Caco-2 (cell line): ENCODE measurements at regions not wholly inside any gene's neighbourhood (a gene's known extent, or its start where the extent isn't known, plus 50 kb on each side); places are given as distances from the start of the nearest gene placed in this dataset.

ENCODE experiments used
- BruUV-seq: library from RNA; stranded (reverse); fragments of 400-500 nt; replicated peaks from 2 replicates; lab custom pipeline; 2021; lab: Mats Ljungman, UMichigan
- CTCF ChIA-PET: fragments of 300-600 bp; sonication (Branson Sonifier 250); formaldehyde crosslinking; loops from one replicate; lab custom pipeline; 2022; ENCODE audit warnings: antibody characterized with exemption; lab: Charles Lee
- POLR2A ChIA-PET: fragments of 300-600 bp; sonication (Branson Sonifier 250); formaldehyde crosslinking; loops from one replicate; lab custom pipeline; 2022; ENCODE audit warnings: antibody characterized with exemption; lab: Charles Lee
- DNase-seq, 2 experiments: peaks; one replicate each; pipeline versions ENCODE4 v3.0.0 to v3.0.0-alpha.2; 2020 to 2022
- H3K27me3 ChIP-seq: replicated peaks from 2 replicates; pipeline ENCODE4 v1.6.0; 2011; ENCODE audit warnings: low read length; ENCODE audit not compliant: control insufficient read depth, insufficient read depth
- H3K36me3 ChIP-seq: 2 replicates; pipeline ENCODE4 v1.5.1; 2011; ENCODE audit warnings: low read length; ENCODE audit not compliant: control insufficient read depth, insufficient read depth
- H3K4me1 ChIP-seq: fragments of 250-450 bp; sonication (Bioruptor Pico); 2 replicates; pipeline ENCODE4 v1.5.1; 2020; ENCODE audit warnings: mild to moderate bottlenecking
- H3K4me3 ChIP-seq: 2 replicates; pipeline ENCODE4 v1.5.1; 2011; ENCODE audit warnings: low read depth, mild to moderate bottlenecking, control low read depth, low read length
- H3K9me3 ChIP-seq: fragments of 250-450 bp; sonication (Bioruptor Pico); 2 replicates; pipeline ENCODE4 v1.5.1; 2020; ENCODE audit warnings: mild to moderate bottlenecking, moderate library complexity
- H3K27ac Mint-ChIP-seq: one replicate; pipeline ENCODE4 v1.8.0; 2022; ENCODE audit warnings: mixed read lengths; ENCODE audit not compliant: unreplicated experiment
- H3K27me3 Mint-ChIP-seq: one replicate; pipeline ENCODE4 v1.8.0; 2022; ENCODE audit warnings: mixed read lengths; ENCODE audit not compliant: insufficient read depth, unreplicated experiment
- H3K36me3 Mint-ChIP-seq: one replicate; pipeline ENCODE4 v1.8.0; 2022; ENCODE audit warnings: mild to moderate bottlenecking, mixed read lengths; ENCODE audit not compliant: insufficient read depth, unreplicated experiment
- H3K4me1 Mint-ChIP-seq: one replicate; pipeline ENCODE4 v1.8.0; 2022; ENCODE audit warnings: low read depth, mixed read lengths; ENCODE audit not compliant: unreplicated experiment
- H3K4me3 Mint-ChIP-seq: one replicate; pipeline ENCODE4 v1.8.0; 2022; ENCODE audit warnings: mild to moderate bottlenecking, moderate library complexity, mixed read lengths; ENCODE audit not compliant: unreplicated experiment
- H3K9me3 Mint-ChIP-seq: one replicate; pipeline ENCODE4 v1.8.0; 2022; ENCODE audit warnings: mixed read lengths; ENCODE audit not compliant: unreplicated experiment
- intact Hi-C: fragments of 100-400 bp; cut with micrococcal nuclease; formaldehyde crosslinking; loops from one replicate; pipeline ENCODE4 v1.10.0; 2022; ENCODE audit not compliant: unreplicated experiment
- TF ChIP-seq, protein P1 (sequence below), 2 experiments: fragments of 200-600 bp in 1 of 2; IDR thresholded peaks; 1 replicate in 1 of 2; 2 replicates in 1 of 2; pipeline versions ENCODE4 v1.5.1 to v1.8.0; 2011 to 2022; ENCODE audit warnings: antibody characterized with exemption in 1 of 2, control low read depth in 1 of 2, inconsistent platforms in 1 of 2, low read depth in 1 of 2, low read length in 1 of 2, mild to moderate bottlenecking in 1 of 2, moderate library complexity in 1 of 2; ENCODE audit not compliant: insufficient read depth in 1 of 2, severe bottlenecking in 1 of 2, unreplicated experiment in 1 of 2

DNA sequence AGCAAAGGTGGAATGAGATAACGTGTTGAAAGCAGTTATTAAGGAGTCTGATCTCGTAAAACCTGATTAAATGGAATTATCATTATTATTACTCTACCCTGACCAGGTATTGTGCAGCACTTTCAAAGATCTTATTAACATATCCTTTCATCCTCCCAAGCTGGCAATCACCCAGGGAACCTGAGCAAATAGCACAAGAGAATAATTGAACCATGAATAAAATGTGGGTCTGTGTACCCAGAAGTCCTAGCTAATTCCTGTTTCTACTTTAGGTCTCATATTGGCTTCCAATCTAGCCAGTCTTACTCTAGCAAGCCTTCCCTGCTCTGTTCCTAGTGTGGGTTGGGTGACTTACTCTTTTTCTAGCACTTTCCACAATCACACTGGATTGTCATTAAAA, 162.2 kb upstream of the STK32A start:
- H3K4me3 Mint-ChIP-seq: no peak overlapping the region
- Histone ChIP-seq H3K9me3 (no peaks in the 10 kb centered on the region), H3K27me3 (no peaks in the 10 kb centered on the region), H3K4me1 (peaks cover 19% of the 10 kb centered on the region), H3K4me3 (no peak overlapping the region), H3K36me3 (no peaks in the 10 kb centered on the region)
- intact Hi-C loops: no loop called here
- DNase-seq: no peak
- peaks cover 8% of the 10 kb centered on the region for H3K36me3 Mint-ChIP-seq
- TF ChIP-seq, protein P1, sequence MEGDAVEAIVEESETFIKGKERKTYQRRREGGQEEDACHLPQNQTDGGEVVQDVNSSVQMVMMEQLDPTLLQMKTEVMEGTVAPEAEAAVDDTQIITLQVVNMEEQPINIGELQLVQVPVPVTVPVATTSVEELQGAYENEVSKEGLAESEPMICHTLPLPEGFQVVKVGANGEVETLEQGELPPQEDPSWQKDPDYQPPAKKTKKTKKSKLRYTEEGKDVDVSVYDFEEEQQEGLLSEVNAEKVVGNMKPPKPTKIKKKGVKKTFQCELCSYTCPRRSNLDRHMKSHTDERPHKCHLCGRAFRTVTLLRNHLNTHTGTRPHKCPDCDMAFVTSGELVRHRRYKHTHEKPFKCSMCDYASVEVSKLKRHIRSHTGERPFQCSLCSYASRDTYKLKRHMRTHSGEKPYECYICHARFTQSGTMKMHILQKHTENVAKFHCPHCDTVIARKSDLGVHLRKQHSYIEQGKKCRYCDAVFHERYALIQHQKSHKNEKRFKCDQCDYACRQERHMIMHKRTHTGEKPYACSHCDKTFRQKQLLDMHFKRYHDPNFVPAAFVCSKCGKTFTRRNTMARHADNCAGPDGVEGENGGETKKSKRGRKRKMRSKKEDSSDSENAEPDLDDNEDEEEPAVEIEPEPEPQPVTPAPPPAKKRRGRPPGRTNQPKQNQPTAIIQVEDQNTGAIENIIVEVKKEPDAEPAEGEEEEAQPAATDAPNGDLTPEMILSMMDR (IDR thresholded peaks at IDR 0.05; ENCODE audit: insufficient read depth in 1 of 2, low read depth in 1 of 2, low read length in 1 of 2, severe bottlenecking in 1 of 2, unreplicated experiment in 1 of 2): no peak
- no peak overlapping the region for H3K27ac Mint-ChIP-seq
- peaks cover 10% of the 10 kb centered on the region for H3K4me1 Mint-ChIP-seq
- ChIA-PET CTCF (no interaction called here), POLR2A (no interaction called here)
- no TSS peak for BruUV-seq
- H3K9me3 Mint-ChIP-seq: no peaks in the 10 kb centered on the region
- H3K27me3 Mint-ChIP-seq: no peaks in the 10 kb centered on the region

DNA sequence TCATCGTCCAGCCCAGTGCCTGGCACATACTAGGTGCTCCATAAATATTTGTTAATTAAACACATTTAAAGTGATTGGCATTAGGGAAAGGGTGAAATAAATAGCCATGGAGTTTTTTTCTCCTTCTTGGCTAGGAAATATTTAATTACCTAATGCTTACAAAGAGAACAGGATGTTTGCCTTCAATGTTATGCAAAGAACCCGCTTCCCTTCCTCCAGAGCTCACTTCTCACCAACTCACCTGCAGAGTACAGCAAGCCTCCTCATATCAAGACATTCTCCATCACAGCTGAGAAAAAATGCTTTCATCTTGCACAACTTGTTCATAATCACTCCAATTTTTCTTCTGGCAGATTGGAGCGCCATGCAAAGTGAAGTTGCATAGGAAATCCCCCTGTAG, 161.7 kb upstream of the STK32A start:
- peaks cover 14% of the 10 kb centered on the region for H3K4me1 ChIP-seq
- H3K4me3 ChIP-seq: no peak overlapping the region
- BruUV-seq: no TSS peak
- POLR2A ChIA-PET: no interaction called here
- DNase-seq: no peak
- H3K4me1 Mint-ChIP-seq: peaks cover 10% of the 10 kb centered on the region
- no peaks in the 10 kb centered on the region for H3K36me3 ChIP-seq
- CTCF ChIA-PET: no interaction called here
- no peaks in the 10 kb centered on the region for H3K27me3 Mint-ChIP-seq
- H3K9me3 ChIP-seq: no peaks in the 10 kb centered on the region
- intact Hi-C loops: no loop called here
- TF ChIP-seq, protein P1 (IDR thresholded peaks at IDR 0.05; ENCODE audit: insufficient read depth in 1 of 2, low read depth in 1 of 2, low read length in 1 of 2, severe bottlenecking in 1 of 2, unreplicated experiment in 1 of 2): no peak
- H3K27me3 ChIP-seq: no peaks in the 10 kb centered on the region
- no peaks in the 10 kb centered on the region for H3K9me3 Mint-ChIP-seq
- H3K36me3 Mint-ChIP-seq: peaks cover 6% of the 10 kb centered on the region
- H3K27ac Mint-ChIP-seq: no peak overlapping the region
- no peak overlapping the region for H3K4me3 Mint-ChIP-seq

DNA sequence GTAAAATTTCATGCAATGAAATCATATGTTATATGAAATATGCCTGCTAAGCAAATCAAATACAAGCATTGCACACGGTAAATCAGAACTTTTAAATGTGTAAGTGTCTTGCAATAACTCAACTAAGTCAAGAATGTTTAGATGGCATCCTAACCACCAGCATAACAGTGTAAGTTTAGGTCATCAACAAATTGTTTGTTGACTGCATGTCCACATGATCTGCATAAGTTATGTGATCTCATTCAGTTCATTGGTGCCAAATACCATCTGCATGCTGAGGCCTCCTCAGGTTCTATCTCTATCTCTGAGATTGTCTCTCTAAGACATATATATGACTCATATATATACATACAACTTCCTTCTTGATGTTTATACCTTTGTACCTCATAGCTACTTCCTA, 159.6 kb upstream of the STK32A start:
- Mint-ChIP-seq H3K36me3 (peaks cover 6% of the 10 kb centered on the region), H3K27me3 (no peaks in the 10 kb centered on the region), H3K4me3 (no peak overlapping the region), H3K9me3 (no peaks in the 10 kb centered on the region), H3K4me1 (no peaks in the 10 kb centered on the region), H3K27ac (no peak overlapping the region)
- no TSS peak for BruUV-seq
- H3K4me3 ChIP-seq: no peak overlapping the region
- no peak for DNase-seq
- H3K36me3 ChIP-seq: no peaks in the 10 kb centered on the region
- H3K9me3 ChIP-seq: no peaks in the 10 kb centered on the region
- TF ChIP-seq, protein P1 (IDR thresholded peaks at IDR 0.05; ENCODE audit: insufficient read depth in 1 of 2, low read depth in 1 of 2, low read length in 1 of 2, severe bottlenecking in 1 of 2, unreplicated experiment in 1 of 2): no peak
- ChIA-PET CTCF (no interaction called here), POLR2A (no interaction called here)
- no peaks in the 10 kb centered on the region for H3K4me1 ChIP-seq
- no peaks in the 10 kb centered on the region for H3K27me3 ChIP-seq
- intact Hi-C loops: no loop called here
